ENCODE measurements at regions not wholly inside any gene's neighbourhood (a gene's known extent, or its start where the extent isn't known, plus 50 kb on each side); places are given as distances from the start of the nearest gene placed in this dataset.

DNA sequence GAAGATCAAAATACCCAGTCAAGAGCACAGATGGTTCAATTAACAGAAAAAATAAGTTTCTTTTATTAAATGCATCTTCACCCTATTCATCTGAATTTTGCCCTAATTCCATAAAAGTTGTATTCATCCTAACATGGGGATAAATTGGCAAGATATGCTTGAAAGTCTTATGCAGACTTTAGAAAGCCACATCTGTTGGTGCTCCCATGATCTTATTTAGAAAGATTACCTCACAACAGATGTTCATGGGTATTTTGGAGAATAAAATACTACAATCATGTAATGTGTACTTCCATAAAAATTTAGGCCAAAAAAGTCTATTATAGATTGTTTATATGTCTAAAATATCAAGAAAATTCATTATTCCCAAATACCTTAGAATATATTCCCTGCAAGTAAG is 510.3 kb downstream of the TECRL start:
- TF ChIP-seq, protein P1, sequence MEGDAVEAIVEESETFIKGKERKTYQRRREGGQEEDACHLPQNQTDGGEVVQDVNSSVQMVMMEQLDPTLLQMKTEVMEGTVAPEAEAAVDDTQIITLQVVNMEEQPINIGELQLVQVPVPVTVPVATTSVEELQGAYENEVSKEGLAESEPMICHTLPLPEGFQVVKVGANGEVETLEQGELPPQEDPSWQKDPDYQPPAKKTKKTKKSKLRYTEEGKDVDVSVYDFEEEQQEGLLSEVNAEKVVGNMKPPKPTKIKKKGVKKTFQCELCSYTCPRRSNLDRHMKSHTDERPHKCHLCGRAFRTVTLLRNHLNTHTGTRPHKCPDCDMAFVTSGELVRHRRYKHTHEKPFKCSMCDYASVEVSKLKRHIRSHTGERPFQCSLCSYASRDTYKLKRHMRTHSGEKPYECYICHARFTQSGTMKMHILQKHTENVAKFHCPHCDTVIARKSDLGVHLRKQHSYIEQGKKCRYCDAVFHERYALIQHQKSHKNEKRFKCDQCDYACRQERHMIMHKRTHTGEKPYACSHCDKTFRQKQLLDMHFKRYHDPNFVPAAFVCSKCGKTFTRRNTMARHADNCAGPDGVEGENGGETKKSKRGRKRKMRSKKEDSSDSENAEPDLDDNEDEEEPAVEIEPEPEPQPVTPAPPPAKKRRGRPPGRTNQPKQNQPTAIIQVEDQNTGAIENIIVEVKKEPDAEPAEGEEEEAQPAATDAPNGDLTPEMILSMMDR (conservative IDR thresholded peaks at IDR 0.05) = no peak
- H3K27ac ChIP-seq = no peak overlapping the region

GRCh38 chr4:63894161-63894560 is 515.1 kb downstream of the TECRL start:
- TF ChIP-seq, protein P1 (conservative IDR thresholded peaks at IDR 0.05) = no peak
- H3K27ac ChIP-seq = no peak overlapping the region

GRCh38 chr4:63869370-63869769 is 539.9 kb downstream of the TECRL start:
- no peak overlapping the region for H3K27ac ChIP-seq
- TF ChIP-seq, protein P1 (conservative IDR thresholded peaks at IDR 0.05) = no peak

DNA sequence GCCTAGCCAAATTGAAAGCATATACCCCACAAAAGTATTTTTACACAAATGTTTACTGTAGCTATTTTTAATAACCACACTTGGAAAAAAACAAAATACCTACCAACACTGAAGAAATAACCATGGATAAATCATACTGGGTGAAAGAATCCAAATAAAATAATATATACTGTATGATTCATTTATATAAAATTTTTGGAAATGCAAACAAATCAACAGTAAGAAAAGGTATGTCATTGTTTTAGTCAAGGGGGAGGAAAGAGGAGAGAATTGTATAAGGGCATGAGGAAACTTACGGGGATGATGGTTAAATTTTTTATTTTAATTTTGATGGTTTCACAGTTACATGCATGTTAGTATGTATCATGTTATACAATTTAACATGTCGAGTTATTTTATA is 557.8 kb downstream of the TECRL start:
- H3K27ac ChIP-seq = no peak overlapping the region
- TF ChIP-seq, protein P1 (conservative IDR thresholded peaks at IDR 0.05) = no peak

- TF ChIP-seq, protein P1 (conservative IDR thresholded peaks at IDR 0.05) = no peak
- H3K27ac ChIP-seq = no peak overlapping the region
These were observed 568.0 kb downstream of the TECRL start for GRCh38 chr4:63841266-63841665.

GRCh38 chr4:63831590-63832155 is 577.6 kb downstream of the TECRL start:
- no peak overlapping the region for H3K27ac ChIP-seq
- TF ChIP-seq, protein P1 (conservative IDR thresholded peaks at IDR 0.05) = no peak

- TF ChIP-seq, protein P1 (conservative IDR thresholded peaks at IDR 0.05) = no peak
- no peak overlapping the region for H3K27ac ChIP-seq
These were observed 591.9 kb downstream of the TECRL start for GRCh38 chr4:63817196-63817865.
